SK-N-SH (cell line): ENCODE measurements at regions not wholly inside any gene's neighbourhood (a gene's known extent, or its start where the extent isn't known, plus 50 kb on each side); places are given as distances from the start of the nearest gene placed in this dataset.

ENCODE experiments used
- CTCF ChIA-PET: fragments of 300-600, 350-600 bp; formaldehyde crosslinking; extraction: SDS; loops from one replicate; lab custom pipeline; 2021; lab: Yijun Ruan, JAX
- POLR2A ChIA-PET: fragments of 350-600 bp; sonication (Branson Sonifier 250); formaldehyde crosslinking; extraction: SDS; loops from one replicate; lab custom pipeline; 2020; ENCODE audit warnings: antibody characterized with exemption, inconsistent platforms; lab: Yijun Ruan, JAX
- DNase-seq: peaks from one replicate; pipeline ENCODE4 v3.0.0; 2012
- H2AFZ ChIP-seq: fragments of 200-600 bp; sonication (generic); 2 replicates; pipeline ENCODE4 v1.8.1; 2016; ENCODE audit warnings: antibody characterized with exemption, mild to moderate bottlenecking, low read depth
- H3F3A ChIP-seq: fragments of 200-600 bp; sonication (generic); replicated peaks from 2 replicates; pipeline ENCODE3; 2016; ENCODE audit warnings: antibody characterized with exemption, mild to moderate bottlenecking; ENCODE audit not compliant: insufficient read depth
- H3K27ac ChIP-seq, 2 experiments: fragments of 200-500 bp in 1 of 2; fragments of 200-600 bp in 1 of 2; sonication (Bioruptor generic) in 1 of 2; sonication (generic), shearing (Covaris generic) in 1 of 2; 2 replicates each; pipeline versions ENCODE4 v1.5.1 to v1.6.1; 2014 to 2016; ENCODE audit warnings: low read depth in 2 of 2, inconsistent platforms in 1 of 2, low read length in 1 of 2, mild to moderate bottlenecking in 1 of 2, mixed read lengths in 1 of 2
- H3K27me3 ChIP-seq: fragments of 200-600 bp; sonication (generic), shearing (Covaris generic); 2 replicates; pipeline ENCODE4 v1.6.1; 2016; ENCODE audit warnings: mixed run types; ENCODE audit not compliant: insufficient read depth
- H3K36me3 ChIP-seq, 2 experiments: fragments of 200-500 bp in 1 of 2; fragments of 200-600 bp in 1 of 2; sonication (Bioruptor generic) in 1 of 2; sonication (generic) in 1 of 2; replicated peaks in 1 of 2; 2 replicates each; pipeline versions ENCODE3 to v1.5.1; 2014 to 2016; ENCODE audit warnings: low read length in 1 of 2, mild to moderate bottlenecking in 1 of 2; ENCODE audit not compliant: insufficient read depth in 2 of 2, control insufficient read depth in 1 of 2
- H3K4me1 ChIP-seq, 2 experiments: fragments of 200-500 bp in 1 of 2; fragments of 200-600 bp in 1 of 2; sonication (Bioruptor generic) in 1 of 2; sonication (generic), shearing (Covaris generic) in 1 of 2; 2 replicates each; pipeline versions ENCODE4 v1.5.1 to v1.6.1; 2014 to 2016; ENCODE audit warnings: low read depth in 1 of 2, low read length in 1 of 2, mixed run types in 1 of 2; ENCODE audit not compliant: insufficient read depth in 2 of 2, control insufficient read depth in 1 of 2
- H3K4me2 ChIP-seq: fragments of 200-600 bp; sonication (generic), shearing (Covaris generic); 2 replicates; pipeline ENCODE4 v1.6.1; 2017; ENCODE audit warnings: mixed run types
- H3K4me3 ChIP-seq, 2 experiments: fragments of 200-500 bp in 1 of 2; fragments of 200-600 bp in 1 of 2; sonication (Bioruptor generic) in 1 of 2; sonication (generic), shearing (Covaris generic) in 1 of 2; 2 replicates each; pipeline versions ENCODE4 v1.5.1 to v1.8.1; 2014 to 2016; ENCODE audit warnings: low read depth in 2 of 2, inconsistent platforms in 1 of 2, low read length in 1 of 2, mild to moderate bottlenecking in 1 of 2, mixed read lengths in 1 of 2, moderate library complexity in 1 of 2
- H3K79me2 ChIP-seq: fragments of 200-600 bp; sonication (generic); 2 replicates; pipeline ENCODE4 v1.8.1; 2017; ENCODE audit warnings: mild to moderate bottlenecking; ENCODE audit not compliant: insufficient read depth
- H3K9ac ChIP-seq: fragments of 200-600 bp; sonication (generic); 2 replicates; pipeline ENCODE4 v1.6.1; 2017; ENCODE audit warnings: mixed run types
- H3K9me2 ChIP-seq: fragments of 200-600 bp; sonication (generic); 2 replicates; pipeline ENCODE4 v1.6.1; 2017; ENCODE audit warnings: mixed run types
- H3K9me3 ChIP-seq: fragments of 200-600 bp; sonication (generic); 2 replicates; pipeline ENCODE4 v1.6.1; 2017; ENCODE audit warnings: mixed run types, mild to moderate bottlenecking, moderate library complexity
- H4K20me1 ChIP-seq: fragments of 200-600 bp; sonication (generic); 2 replicates; pipeline ENCODE4 v1.6.1; 2017; ENCODE audit warnings: mild to moderate bottlenecking, mixed run types; ENCODE audit not compliant: insufficient read depth
- EZH2phosphoT487 ChIP-seq: fragments of 200-600 bp; sonication (generic); IDR thresholded peaks from 2 replicates; pipeline ENCODE4 v1.6.1; 2017; ENCODE audit warnings: low read depth, mixed run types, mild to moderate bottlenecking, antibody characterized with exemption, moderate library complexity, borderline replicate concordance
- FOSL2 ChIP-seq: IDR thresholded peaks from 2 replicates; pipeline ENCODE4 v1.4.0; 2012; ENCODE audit warnings: low read depth, mild to moderate bottlenecking, moderate library complexity, borderline replicate concordance
- GATA2 ChIP-seq: sonication (generic); formaldehyde crosslinking; IDR thresholded peaks from 2 replicates; pipeline ENCODE4 v1.5.0; 2020; ENCODE audit warnings: mild to moderate bottlenecking, missing genetic modification reagents
- IRF3 ChIP-seq: fragments of 150-350 bp; IDR thresholded peaks from 2 replicates; pipeline ENCODE4 v1.6.1; 2016; ENCODE audit warnings: mild to moderate bottlenecking, low read depth, low read length
- MAX ChIP-seq: IDR thresholded peaks from 2 replicates; pipeline ENCODE4 v1.4.0; 2012; ENCODE audit warnings: low read depth
- POLR2AphosphoS5 ChIP-seq: IDR thresholded peaks from 2 replicates; pipeline ENCODE4 v1.6.1; 2012; ENCODE audit warnings: low read depth, low read length
- RFX5 ChIP-seq: IDR thresholded peaks from 2 replicates; pipeline ENCODE4 v1.6.1; 2012; ENCODE audit warnings: mild to moderate bottlenecking, improper control_type of control experiment, low read length
- SMC3 ChIP-seq: IDR thresholded peaks from 2 replicates; pipeline ENCODE4 v1.6.1; 2012; ENCODE audit warnings: low read depth, low read length, improper control_type of control experiment
- YY1 ChIP-seq: IDR thresholded peaks from 2 replicates; pipeline ENCODE4 v1.4.0; 2012; ENCODE audit warnings: low read depth, mild to moderate bottlenecking
- WGBS: methylation state at CpG from one replicate; pipeline ENCODE4 v1.1.6; 2017; ENCODE audit warnings: low lambda C conversion rate; 5-methylcytosine and 5-hydroxymethylcytosine counted together
- TF ChIP-seq, protein P1 (sequence below): IDR thresholded peaks from 2 replicates; pipeline ENCODE4 v1.4.0; 2012; ENCODE audit warnings: low read depth, borderline replicate concordance
- TF ChIP-seq, protein P2 (sequence below): fragments of 200-600 bp; sonication (generic); IDR thresholded peaks from 2 replicates; pipeline ENCODE4 v1.6.1; 2017; ENCODE audit warnings: antibody characterized with exemption, mild to moderate bottlenecking, moderate library complexity

DNA sequence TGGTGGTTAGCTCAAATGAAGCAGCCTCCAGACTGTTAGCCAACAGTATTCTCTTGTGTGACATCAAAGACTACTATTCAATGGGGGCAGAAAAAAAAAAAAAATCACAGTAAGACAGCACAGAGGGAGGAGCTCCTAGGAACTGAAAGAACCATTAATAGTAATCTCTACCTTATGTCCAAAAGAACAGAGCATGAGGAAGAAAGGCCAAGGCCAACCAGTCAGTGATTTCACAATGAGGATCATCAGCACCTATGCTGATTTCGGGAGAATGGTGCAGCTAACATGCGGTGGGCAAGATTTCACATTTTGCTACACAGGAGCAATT is 66.3 kb upstream of the SOX5 start (continued):
- no peak for TF ChIP-seq POLR2AphosphoS5

- POLR2A ChIA-PET: interaction anchor here (0.7 kb wide), 1 partner anchor 577 kb away, joined by 3 read pairs; no protein-coding TSS in a partner anchor
- Histone ChIP-seq H3K4me2 (no peak overlapping the region), H3K27ac (no peak overlapping the region), H3K9ac (no peak overlapping the region), H2AFZ (no peak overlapping the region), H3K79me2 (no peaks in the 10 kb centered on the region), H3K9me2 (no peaks in the 10 kb centered on the region), H3K27me3 (no peaks in the 10 kb centered on the region), H3K4me3 (no peak overlapping the region)
- TF ChIP-seq RFX5: no peak
- TF ChIP-seq, protein P1, sequence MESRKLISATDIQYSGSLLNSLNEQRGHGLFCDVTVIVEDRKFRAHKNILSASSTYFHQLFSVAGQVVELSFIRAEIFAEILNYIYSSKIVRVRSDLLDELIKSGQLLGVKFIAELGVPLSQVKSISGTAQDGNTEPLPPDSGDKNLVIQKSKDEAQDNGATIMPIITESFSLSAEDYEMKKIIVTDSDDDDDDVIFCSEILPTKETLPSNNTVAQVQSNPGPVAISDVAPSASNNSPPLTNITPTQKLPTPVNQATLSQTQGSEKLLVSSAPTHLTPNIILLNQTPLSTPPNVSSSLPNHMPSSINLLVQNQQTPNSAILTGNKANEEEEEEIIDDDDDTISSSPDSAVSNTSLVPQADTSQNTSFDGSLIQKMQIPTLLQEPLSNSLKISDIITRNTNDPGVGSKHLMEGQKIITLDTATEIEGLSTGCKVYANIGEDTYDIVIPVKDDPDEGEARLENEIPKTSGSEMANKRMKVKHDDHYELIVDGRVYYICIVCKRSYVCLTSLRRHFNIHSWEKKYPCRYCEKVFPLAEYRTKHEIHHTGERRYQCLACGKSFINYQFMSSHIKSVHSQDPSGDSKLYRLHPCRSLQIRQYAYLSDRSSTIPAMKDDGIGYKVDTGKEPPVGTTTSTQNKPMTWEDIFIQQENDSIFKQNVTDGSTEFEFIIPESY: no peak
- no peak for TF ChIP-seq SMC3
- no peak for TF ChIP-seq MAX
- TF ChIP-seq YY1: no peak
- TF ChIP-seq, protein P2, sequence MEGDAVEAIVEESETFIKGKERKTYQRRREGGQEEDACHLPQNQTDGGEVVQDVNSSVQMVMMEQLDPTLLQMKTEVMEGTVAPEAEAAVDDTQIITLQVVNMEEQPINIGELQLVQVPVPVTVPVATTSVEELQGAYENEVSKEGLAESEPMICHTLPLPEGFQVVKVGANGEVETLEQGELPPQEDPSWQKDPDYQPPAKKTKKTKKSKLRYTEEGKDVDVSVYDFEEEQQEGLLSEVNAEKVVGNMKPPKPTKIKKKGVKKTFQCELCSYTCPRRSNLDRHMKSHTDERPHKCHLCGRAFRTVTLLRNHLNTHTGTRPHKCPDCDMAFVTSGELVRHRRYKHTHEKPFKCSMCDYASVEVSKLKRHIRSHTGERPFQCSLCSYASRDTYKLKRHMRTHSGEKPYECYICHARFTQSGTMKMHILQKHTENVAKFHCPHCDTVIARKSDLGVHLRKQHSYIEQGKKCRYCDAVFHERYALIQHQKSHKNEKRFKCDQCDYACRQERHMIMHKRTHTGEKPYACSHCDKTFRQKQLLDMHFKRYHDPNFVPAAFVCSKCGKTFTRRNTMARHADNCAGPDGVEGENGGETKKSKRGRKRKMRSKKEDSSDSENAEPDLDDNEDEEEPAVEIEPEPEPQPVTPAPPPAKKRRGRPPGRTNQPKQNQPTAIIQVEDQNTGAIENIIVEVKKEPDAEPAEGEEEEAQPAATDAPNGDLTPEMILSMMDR: no peak
- TF ChIP-seq FOSL2: no peak
- TF ChIP-seq GATA2 (CRISPR knock-in tag): no peak
- no peak for TF ChIP-seq IRF3
- no peak for TF ChIP-seq EZH2phosphoT487
- TF ChIP-seq, all 33 proteins: peak for 0
- Histone ChIP-seq H3F3A (no peaks in the 10 kb centered on the region), H3K4me1 (no peaks in the 10 kb centered on the region), H3K9me3 (no peaks in the 10 kb centered on the region), H4K20me1 (no peaks in the 10 kb centered on the region), H3K36me3 (no peaks in the 10 kb centered on the region)
- CTCF ChIA-PET: interaction anchor here (1.0 kb wide), 1 partner anchor 94 kb away, joined by 3 read pairs; no protein-coding TSS in a partner anchor
- DNase-seq: no peak
- WGBS: 72% methylated on average over 10 of the region's 10 CpGs
These were observed 65.7 kb upstream of the SOX5 start for GRCh38 chr12:24014915-24015832.
